B cell (primary cell): ENCODE measurements at regions not wholly inside any gene's neighbourhood (a gene's known extent, or its start where the extent isn't known, plus 50 kb on each side); places are given as distances from the start of the nearest gene placed in this dataset.
A peak's percentile ranks its signal among the peaks of the same experiment; 100 is the strongest.

ENCODE experiments used
- EZH2 ChIP-seq: IDR thresholded peaks from 2 replicates; pipeline ENCODE4 v1.6.1; 2012; ENCODE audit warnings: borderline replicate concordance, low read depth, mild to moderate bottlenecking, moderate library complexity, low read length; ENCODE audit not compliant: insufficient read depth, poor library complexity, severe bottlenecking
- TF ChIP-seq, protein P1 (sequence below): fragments of 200-600 bp; IDR thresholded peaks from one replicate; pipeline ENCODE4 v1.8.0; 2022; ENCODE audit warnings: antibody characterized with exemption, mild to moderate bottlenecking

DNA sequence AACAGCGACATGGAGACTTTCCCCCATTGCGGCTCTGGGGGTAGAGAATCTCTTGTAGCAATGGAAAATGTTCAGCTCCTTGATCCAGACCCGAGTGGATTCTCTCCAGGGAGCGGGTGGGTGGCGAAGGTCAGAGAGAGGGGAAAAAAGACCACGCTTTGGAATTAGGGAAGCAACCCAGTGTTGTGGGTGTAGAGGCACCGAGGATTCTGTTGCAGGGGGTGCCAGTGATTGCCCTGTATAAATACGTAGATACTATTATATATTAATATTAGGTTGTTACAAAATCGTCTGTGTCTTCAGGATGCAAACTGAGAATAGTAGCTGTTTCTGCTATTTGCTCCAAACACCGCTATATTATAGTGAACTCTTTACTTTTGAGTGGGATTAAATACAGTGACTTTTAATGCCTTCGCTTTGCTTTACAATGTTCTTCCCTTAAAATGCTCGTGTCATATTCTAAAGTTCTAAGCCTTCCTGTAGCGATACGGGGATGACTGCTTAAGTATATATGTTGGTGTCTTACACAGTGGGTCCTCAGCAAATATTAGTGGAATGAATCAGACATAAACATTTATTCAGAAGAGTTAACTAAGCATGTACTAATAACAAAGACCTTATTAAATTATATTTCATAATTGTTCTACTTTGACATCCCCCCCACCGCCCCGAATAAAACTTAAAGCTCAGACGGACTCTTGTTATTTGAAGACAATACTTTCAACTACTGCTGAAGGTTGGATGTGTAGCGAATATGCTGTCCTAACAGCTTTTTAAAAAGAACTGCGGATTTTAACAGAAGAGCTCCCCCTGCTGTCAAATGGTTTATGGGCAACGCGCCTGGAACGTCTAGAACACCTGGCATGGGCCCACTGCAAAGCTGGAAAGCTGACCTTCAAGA, 136.4 kb upstream of the KRAS start:
- TF ChIP-seq, protein P1, sequence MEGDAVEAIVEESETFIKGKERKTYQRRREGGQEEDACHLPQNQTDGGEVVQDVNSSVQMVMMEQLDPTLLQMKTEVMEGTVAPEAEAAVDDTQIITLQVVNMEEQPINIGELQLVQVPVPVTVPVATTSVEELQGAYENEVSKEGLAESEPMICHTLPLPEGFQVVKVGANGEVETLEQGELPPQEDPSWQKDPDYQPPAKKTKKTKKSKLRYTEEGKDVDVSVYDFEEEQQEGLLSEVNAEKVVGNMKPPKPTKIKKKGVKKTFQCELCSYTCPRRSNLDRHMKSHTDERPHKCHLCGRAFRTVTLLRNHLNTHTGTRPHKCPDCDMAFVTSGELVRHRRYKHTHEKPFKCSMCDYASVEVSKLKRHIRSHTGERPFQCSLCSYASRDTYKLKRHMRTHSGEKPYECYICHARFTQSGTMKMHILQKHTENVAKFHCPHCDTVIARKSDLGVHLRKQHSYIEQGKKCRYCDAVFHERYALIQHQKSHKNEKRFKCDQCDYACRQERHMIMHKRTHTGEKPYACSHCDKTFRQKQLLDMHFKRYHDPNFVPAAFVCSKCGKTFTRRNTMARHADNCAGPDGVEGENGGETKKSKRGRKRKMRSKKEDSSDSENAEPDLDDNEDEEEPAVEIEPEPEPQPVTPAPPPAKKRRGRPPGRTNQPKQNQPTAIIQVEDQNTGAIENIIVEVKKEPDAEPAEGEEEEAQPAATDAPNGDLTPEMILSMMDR: peak; percentile 93
- TF ChIP-seq EZH2: no peak
